HG03378 (cell line): ENCODE measurements at regions not wholly inside any gene's neighbourhood (a gene's known extent, or its start where the extent isn't known, plus 50 kb on each side); places are given as distances from the start of the nearest gene placed in this dataset.
"Not testable (repeated sequence)": the region's sequence is repeated elsewhere in the genome, so short reads cannot be mapped to it uniquely, and the experiment has no call there.

Source experiments
- ATAC-seq: cut with Tn5 transposase; IDR thresholded peaks from one replicate; pipeline ENCODE4 v1.9.1; 2021; ENCODE audit warnings: mild to moderate bottlenecking, moderate library complexity; ENCODE audit not compliant: unreplicated experiment

DNA sequence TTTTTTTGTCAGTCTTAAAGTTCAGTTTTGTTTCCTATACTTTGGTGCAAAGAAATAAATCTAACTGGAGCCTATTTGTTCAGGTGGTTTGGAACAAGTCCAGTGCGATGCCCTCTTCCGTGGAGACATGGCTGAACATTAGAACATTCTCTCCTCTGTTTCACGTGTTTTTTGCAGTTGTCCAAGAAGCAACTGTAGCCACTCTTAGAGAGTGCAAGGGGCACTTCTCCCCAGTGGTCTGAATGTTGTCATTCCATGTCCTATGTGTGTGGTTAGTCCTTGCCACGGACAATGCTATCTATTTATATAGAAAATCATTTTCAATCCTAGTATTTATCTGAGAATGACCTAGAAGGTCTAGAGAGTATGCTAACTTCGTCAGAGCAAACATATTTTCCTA is 1232.5 kb upstream of the SEL1L start:
- no peak for ATAC-seq

DNA sequence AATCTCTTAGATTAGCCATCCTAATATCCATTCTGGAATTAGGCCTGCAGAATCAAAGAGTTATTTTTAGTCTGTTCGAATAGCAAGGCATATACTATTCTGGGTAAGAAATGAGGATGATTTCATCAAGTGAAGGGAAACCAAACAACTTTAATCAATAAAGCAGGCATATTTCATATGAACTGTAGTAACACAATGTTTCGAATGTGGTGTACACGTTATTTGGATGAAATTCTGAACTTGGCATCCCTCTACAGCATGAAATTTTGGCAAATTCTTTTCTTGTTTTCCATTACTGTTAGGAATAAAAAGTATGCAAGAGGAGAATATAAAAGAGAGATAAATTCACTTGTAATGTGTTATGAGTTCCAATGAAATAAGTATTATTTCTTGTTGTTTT is 1233.3 kb upstream of the SEL1L start:
- ATAC-seq, result no peak

DNA sequence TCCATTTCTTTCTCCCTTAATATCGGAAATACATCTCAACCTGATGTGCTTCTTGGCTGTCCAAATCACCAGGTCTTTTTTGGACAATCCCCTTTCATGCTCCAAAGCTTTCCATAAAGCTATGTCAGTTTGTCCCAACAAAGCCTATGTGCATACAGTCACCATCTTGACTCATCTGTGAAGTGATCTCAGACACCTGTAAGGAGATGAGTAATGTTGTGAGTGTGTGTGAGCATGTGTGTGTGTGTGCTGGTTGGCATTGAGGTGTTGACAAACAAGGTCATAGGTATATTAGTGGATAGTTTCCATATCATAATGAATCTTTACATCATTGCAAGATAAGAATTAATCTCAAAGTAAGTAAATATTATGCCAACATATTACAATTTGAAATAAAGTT is 1243.3 kb upstream of the SEL1L start:
- no peak for ATAC-seq

DNA sequence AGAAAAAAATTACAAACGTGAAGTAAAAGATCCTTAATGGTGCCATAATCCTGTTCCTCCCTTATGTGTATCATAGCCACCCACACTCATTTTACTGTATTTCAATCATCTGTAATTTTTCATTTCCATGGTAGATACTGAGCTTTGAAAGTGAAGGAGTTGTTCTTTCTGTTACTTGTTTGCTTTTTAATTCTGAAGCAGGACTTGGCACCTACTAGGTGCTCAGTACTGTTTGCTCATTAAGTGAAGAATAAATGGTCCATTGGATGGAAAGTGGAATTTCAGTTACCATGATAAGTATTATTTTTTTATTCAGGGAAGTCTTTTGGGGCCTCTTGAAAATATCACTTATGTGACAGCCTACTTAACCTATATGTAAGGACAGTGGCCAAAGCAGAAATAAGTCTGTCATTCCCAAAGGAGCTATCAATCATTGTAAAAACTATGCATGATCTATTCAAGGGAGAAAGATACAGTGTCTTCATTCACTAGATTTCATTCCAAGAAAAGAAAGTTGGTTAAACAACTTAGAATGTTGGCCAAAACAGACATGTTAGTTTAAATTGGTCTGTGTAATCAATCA is 1244.4 kb upstream of the SEL1L start:
- ATAC-seq, result no peak

DNA sequence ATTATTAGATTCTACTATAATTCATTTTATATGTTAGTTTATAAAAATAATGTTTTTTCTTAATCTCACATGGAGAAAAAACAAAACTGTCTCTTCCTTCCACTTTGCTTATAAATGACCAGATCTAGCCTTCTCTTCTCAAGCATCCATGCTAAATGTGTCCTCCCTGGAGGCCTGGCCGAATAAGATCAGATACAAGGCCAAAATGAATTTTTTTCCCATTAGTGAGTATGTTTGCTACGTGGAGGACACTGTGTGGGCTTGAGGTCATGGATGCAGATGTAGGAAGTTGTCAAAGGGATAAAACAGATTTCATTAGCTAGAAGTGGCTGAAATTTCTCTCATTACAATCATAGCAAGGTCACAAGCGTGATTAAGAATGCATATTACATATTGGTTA is 1244.9 kb upstream of the SEL1L start:
- no peak for ATAC-seq

DNA sequence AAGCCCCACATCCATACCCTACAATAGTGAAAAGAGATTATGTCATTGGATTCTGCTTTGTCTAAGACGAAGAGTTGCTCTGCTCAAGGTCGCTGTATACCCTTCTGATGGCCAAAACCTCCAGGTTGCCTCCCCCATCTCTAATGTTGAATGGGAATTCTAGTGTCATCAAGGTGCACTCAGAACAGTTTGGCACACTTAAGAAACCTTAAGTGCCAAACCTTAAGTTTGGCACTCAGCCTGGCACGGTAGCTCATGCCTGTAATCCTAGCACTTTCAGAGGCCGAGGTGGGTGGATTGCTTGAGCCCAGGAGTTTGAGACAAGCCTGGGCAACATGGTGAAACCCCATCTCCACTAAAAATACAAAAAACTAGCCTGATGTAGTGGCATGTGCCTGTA is 1245.6 kb upstream of the SEL1L start:
- ATAC-seq, result no peak

DNA sequence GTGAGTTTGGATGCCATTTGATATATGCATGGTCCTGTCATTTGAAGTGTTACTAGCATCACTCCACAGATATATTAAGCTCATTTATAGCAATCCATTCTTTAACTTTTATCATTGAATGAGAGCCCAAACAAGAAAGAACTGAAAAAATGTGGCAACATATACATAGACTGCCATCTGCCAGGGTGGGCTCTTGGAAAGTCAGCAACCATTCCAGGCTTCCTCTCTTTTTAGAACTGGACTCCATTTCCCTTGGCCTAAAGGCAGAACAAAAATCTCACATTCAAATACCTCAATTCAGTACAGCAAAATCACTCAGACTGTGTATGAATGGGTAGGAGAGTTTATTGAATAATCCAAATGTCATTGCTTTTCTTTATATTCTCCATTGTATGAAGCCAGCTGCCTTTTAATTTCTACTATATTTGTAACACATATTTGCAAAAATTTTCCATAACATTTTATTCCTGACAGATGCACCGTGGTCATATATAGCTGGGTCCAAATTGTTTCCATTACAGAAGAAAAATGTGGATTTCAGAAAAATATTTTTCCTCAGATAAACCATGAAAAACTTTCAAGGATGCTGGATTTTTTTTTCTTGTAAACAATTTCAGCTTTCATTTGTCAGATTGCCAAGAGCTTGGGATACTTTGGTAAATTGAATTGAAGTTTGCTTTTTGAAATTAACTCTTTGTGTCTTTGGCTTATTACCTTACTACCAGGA is 1252.3 kb upstream of the SEL1L start:
- ATAC-seq, result no peak

DNA sequence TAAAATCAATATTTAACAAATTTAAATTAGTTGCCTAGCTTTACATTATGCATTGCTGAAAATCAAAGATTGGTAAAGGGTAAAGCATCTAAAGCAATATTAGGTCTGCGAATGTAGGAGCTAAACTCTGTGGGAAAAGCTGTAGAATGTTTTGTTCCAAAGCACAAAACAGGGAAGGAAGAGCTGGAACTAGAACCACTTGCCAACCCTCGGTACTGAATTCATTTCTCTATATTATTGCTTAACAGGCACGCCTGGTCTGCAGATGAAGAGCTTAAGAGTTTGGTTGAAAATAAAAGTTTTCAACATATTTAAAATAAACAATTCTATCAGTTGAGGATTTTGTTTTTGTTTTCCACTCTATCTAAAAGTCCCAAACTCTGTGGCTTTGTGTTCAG is 1252.8 kb upstream of the SEL1L start:
- no peak for ATAC-seq

DNA sequence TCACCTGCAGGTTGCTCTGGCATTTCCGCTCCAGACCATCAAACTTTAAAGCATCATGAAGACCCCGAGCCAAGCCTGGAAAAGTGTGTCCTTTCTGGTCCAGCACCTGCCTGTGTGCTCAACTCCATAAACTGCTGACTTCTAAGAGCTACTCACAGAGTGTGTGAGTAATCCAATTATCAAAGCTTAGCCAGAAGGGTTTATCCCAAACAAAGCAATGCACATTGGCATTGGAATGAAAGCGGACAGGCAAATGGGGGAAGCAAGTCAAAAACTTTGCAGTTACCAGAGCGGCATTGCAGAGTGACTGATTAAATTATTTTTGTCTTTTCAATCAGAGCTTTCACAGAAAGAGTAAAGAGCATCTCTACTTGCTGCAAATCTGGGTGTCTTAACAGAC is 1262.4 kb upstream of the SEL1L start:
- ATAC-seq, result no peak

DNA sequence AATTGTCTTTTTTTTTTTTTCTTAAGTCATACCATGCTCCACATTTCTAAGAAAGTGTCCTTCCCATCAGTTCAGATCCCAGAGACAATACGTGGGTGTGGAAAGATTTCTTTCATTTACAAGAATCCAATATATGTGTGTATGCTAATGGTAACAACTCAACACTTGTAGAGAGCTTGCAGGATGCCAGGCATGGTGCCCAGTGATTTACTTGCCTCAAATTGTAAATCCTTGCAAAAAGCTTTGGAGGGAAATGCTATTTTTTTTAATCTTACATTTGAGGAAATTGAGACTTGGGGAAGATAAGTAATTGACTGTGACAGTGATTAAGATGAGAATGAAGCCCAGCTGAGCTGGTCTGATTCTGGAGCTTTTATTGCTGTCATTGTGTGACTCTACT is 1264.6 kb upstream of the SEL1L start:
- no peak for ATAC-seq

DNA sequence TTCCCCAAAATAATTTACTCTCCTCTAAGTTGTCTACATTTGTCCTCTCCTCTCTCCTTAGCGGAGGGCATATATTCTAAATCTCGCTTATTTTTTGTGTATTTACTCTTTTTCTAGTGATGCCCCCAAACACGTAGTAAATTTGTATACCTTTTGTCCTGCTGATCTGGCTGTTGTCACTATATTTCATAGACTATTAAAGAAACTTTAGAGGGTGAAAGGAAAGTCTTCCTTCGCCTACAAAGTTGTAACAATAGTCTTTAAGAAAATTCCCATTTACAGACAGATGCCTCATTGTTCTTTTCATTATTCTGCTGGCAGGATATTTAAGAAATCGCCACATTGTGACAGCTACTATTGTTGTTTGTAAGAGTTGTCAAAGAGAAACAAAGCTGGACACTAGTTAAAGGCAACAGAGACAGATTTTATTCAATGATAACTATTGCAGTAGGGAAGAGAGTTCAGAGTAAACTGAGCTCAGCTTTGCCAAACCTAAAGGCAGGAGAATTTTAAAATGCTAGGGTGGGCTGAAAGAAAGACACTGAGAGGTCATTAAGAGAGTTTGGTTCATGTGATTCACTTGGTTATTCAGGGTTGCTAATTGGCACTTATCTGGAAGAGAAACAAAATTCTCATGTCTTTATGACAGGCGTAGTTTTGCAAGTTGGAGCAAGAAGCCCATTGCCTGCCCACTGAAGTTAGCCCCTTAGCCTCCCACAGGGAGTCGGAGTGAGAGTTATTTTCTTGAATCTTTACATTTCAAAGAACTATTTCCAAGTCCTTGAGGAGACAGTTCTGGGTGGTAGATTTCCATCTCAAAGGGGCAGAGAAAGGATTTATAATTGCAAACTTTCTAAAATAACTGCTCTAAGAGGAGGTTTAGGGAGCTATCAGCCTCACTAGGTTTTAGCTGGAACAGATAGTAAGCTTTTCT is 1272.5 kb upstream of the SEL1L start:
- no peak for ATAC-seq

DNA sequence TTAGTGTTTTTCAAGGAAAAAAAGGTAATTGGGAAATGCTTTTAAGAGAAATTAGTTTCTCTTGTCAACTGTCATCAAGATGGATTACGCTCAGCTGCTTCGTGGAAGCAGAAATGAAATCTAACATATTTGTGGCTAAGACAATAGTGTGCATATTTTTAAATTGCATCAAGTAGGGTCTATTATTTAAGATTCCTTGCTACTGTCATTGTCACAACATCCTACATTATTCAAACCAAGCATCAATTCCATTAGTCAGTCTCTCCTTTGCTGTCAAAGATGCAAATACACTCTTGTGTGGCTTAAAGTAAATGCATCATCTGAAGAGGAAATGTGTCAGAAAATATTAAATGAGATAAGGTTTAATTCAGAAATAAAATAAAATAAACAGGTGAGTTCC is 1277.6 kb upstream of the SEL1L start:
- ATAC-seq, result no peak

DNA sequence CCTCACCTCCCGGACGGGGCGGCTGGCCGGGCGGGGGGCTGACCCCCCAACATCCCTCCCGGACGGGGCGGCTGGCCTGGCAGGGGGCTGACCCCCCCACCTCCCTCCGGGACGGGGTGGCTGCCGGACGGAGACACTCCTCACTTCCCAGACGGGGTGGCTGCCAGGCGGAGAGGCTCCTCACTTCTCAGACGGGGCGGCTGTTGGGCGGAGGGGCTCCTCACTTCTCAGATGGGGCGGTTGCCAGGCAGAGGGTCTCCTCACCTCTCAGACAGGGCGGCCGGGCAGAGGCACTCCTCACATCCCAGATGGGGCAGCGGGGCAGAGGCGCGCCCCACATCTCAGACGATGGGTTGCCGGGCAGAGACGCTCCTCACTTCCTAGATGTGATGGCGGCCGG is 1280.7 kb upstream of the SEL1L start:
- not testable (repeated sequence) for ATAC-seq

DNA sequence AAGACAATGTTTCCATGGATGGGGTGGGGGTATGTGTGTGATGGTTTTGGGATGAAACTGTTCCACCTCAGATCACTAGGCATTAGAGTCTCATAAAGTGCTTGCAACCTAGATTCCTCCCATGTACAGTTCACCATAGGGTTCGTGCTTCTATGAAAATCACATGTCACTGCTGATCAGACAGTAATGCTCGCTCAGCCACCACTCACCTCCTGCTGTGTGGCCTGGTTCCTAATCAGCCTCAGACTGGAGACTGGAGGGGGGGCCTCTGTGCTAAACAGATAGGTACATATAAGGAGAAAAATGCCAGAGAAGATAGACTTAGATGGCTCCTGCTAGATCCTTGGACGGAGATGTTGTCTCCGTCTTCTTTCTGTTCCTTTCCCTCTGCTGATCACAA is 1296.9 kb upstream of the SEL1L start:
- ATAC-seq, result no peak

DNA sequence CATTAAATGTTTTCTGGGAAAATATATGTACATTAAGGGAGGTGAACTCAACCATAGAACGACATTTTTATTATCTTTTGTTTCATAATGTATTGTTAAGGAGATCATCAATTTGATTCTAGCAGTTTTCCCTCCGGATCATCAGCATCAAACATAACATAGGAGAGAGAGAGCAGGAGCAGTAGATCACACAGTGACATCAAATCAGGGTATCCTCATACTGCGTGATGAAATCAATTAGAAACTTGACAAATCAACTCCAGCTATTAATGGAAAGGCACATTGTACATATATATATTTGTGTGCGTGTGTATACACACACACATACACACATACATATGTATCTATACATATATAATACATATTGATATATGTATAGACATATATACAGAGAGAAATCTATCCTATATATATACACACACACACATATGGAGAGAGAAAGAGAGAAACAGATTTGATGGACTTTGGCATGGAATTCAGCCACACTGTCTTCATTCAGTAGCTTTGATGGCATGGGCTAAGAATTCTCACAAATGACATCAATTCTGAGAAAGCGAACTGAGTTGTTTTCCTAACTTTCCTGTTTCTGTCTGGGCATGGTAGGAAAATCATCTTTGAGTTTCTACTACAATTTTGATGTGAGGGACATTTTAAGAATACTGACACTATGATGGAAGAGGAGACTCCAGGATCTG is 1302.8 kb upstream of the SEL1L start:
- ATAC-seq, result no peak

DNA sequence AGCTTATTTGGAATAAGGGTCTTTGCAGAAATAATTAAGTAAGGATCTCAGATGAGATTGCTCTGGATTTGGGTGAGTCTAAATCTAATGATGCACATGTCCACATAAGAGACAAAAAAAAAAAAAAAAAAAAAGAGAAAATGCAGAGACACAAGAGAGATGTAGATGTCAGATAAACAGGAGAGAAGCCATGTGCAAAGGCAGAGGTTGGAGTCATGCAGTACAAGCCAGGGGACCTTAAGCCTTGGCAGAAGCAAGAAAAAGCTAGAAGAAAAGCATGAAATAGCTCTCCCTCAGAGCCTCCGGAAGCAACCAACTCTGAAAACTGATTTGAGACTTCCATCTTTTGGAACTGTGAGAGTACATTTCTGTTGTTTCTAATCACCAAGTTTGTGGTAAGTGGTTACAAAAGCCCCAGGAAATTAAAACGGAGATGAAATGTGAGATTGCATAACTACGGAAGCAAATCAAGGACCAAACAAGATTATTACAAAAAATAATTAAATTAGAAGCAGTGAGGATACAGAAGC is 1304.0 kb upstream of the SEL1L start:
- no peak for ATAC-seq

DNA sequence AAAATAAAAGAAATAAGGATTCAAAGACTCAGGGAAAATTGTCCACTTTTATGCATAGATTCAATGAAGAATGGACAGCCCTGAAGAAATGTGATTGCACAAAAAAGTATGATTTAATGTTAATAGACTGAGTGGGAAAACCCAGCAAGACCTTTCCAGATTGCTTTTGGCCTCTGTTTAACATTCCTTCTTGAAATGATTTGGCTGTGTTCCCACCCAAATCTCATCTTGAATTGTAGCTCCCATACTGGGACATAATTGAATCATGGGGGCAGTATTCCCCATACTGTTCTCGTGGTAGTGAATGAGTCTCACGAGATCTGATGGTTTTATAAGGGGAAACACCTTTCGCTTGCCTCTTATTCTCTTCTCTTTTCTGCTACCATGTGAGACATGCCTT is 1316.9 kb upstream of the SEL1L start:
- no peak for ATAC-seq

DNA sequence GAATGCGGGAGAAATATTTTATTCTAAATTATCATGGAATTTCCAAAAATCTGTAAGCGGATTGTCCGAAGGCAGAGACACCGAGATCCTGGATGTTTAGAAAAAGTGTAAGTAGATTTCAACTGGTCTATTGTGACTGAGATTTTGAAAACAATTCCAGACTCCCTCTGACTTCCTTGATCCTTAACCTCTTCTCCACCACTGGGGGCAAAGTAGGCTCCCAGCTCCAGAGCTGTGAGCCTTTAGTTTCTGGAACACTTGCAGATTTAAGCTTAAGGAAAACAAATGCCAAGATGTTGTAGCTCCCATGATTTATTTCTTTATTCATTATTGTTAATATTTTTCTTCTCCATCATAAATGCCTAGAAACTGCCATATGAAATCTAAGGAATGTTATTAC is 1320.5 kb upstream of the SEL1L start:
- no peak for ATAC-seq

DNA sequence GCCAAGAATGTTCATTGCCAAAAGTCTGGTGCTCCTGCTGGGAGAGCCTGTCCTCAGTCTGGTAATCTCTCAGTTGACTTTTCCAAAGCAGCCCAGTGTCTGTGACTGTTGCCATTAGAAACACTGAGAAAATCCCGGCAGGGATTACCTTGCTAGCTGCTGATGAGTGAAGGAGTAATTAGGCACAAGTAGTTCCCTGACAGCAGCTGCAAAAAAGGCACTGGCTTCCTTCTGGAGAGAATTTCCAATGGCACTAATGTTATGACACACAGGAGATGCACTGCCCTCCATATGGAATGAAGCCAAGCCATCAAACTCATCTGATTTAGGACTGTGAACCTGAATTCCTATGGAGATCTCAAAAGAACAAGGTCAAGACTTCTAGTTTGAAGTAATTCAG is 1321.2 kb upstream of the SEL1L start:
- ATAC-seq, result no peak

DNA sequence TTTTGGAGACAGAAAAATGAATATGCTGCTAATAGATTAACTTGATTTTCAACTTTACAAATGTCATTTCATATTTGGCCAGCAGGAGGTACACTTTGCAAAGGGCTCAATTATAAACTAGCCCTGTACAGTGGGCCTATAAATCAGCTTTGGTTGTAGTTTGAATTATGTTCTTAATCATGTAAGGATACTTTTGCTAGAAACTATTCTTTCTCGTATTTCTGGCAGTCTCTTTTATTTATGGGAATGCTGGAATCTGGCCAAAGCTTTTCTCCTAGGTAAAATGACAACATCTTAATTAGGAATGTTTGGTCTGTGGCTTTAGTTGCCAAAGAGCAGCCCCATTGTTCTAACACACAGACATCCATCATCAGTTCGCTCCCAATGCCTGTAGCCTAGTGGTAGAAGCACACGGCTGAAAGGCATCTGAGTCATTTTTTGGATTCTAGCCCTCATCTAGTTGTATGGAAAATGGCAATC is 1322.3 kb upstream of the SEL1L start:
- ATAC-seq, result no peak

DNA sequence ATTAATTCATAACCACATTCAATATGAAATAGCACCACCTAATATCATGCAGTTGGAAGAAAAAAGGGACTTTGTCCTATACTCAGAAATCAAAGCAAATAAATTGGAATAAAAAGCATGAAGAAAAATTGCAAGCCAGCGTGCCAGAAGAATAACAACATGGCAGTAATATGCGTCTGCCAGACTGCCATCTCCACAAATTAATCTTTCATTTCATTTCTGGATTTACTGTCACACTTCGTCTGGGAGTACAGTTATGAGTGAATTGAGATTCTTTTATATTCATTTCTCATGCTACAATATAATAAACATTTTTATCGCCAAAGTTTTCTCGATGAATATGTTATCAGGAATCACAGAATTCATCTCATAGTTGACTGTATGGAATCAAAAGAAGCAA is 1327.7 kb upstream of the SEL1L start:
- ATAC-seq, result no peak
